ENCODE measurements at regions not wholly inside any gene's neighbourhood (a gene's known extent, or its start where the extent isn't known, plus 50 kb on each side); places are given as distances from the start of the nearest gene placed in this dataset.

- CTCF ChIA-PET: no interaction called here
Measured at GRCh38 chr12:13719986-13720385, 261.4 kb downstream of the GRIN2B start.

GRCh38 chr12:13718271-13718670 lies 263.1 kb downstream of the GRIN2B start:
- Histone ChIP-seq H3K27me3 (ENCODE audit: low read length) (no peaks in the 10 kb centered on the region), H3K27ac (ENCODE audit: low read length) (no peak overlapping the region), H3K4me1 (ENCODE audit: insufficient read depth, low read length) (no peaks in the 10 kb centered on the region), H3K9ac (ENCODE audit: low read length) (no peak overlapping the region), H3K79me2 (ENCODE audit: low read length) (no peaks in the 10 kb centered on the region), H3K36me3 (ENCODE audit: low read depth, low read length) (no peaks in the 10 kb centered on the region), H3K4me3 (ENCODE audit: low read length) (no peak overlapping the region), H3F3A (ENCODE audit: low read length, unreplicated experiment) (no peaks in the 10 kb centered on the region), H2AFZ (ENCODE audit: low read length) (no peak overlapping the region), H3K9me2 (replicated peaks; ENCODE audit: low read length) (no peaks in the 10 kb centered on the region), H4K20me1 (ENCODE audit: low read length) (no peaks in the 10 kb centered on the region), H3K4me2 (ENCODE audit: low read length) (no peak overlapping the region), H3K9me3 (ENCODE audit: low read length) (no peaks in the 10 kb centered on the region)
- CTCF ChIA-PET: no interaction called here
- TF ChIP-seq EZH2phosphoT487 (IDR thresholded peaks at IDR 0.05; ENCODE audit: borderline replicate concordance, low read length) (no peak), EZH2 (IDR thresholded peaks at IDR 0.05; ENCODE audit: low read length, unreplicated experiment) (no peak), CTCF (conservative IDR thresholded peaks at IDR 0.05; ENCODE audit: low read depth, low read length) (no peak)
- POLR2A ChIA-PET (ENCODE audit: unreplicated experiment): no interaction called here
- intact Hi-C loops (cut with micrococcal nuclease): no loop called here
- no TSS peak for BruUV-seq (replicated peaks)
- no peak for DNase-seq
- no peak for ATAC-seq

More at GRCh38 chr12:13719986-13720385, 261.4 kb downstream of the GRIN2B start:
- no peaks in the 10 kb centered on the region for H3K79me2 ChIP-seq (ENCODE audit: low read length)
- no peaks in the 10 kb centered on the region for H3F3A ChIP-seq (ENCODE audit: low read length, unreplicated experiment)
- TF ChIP-seq EZH2phosphoT487 (IDR thresholded peaks at IDR 0.05; ENCODE audit: borderline replicate concordance, low read length) (no peak), EZH2 (IDR thresholded peaks at IDR 0.05; ENCODE audit: low read length, unreplicated experiment) (no peak), CTCF (conservative IDR thresholded peaks at IDR 0.05; ENCODE audit: low read depth, low read length) (no peak)
- DNase-seq (no peak), ATAC-seq (no peak)
- no peak overlapping the region for H2AFZ ChIP-seq (ENCODE audit: low read length)
- H3K4me3 ChIP-seq (ENCODE audit: low read length): no peak overlapping the region
- no peaks in the 10 kb centered on the region for H4K20me1 ChIP-seq (ENCODE audit: low read length)
- no peaks in the 10 kb centered on the region for H3K9me2 ChIP-seq (replicated peaks; ENCODE audit: low read length)
- intact Hi-C loops (cut with micrococcal nuclease): no loop called here
- POLR2A ChIA-PET (ENCODE audit: unreplicated experiment): no interaction called here
- H3K4me2 ChIP-seq (ENCODE audit: low read length): no peak overlapping the region
- no peaks in the 10 kb centered on the region for H3K9me3 ChIP-seq (ENCODE audit: low read length)
- H3K27me3 ChIP-seq (ENCODE audit: low read length): no peaks in the 10 kb centered on the region
- H3K36me3 ChIP-seq (ENCODE audit: low read depth, low read length): no peaks in the 10 kb centered on the region
- peaks cover 5% of the 10 kb centered on the region; the same call in 1 of the 2 replicates for H3K4me1 ChIP-seq (ENCODE audit: insufficient read depth, low read length)
- H3K27ac ChIP-seq (ENCODE audit: low read length): no peak overlapping the region
- no peak overlapping the region for H3K9ac ChIP-seq (ENCODE audit: low read length)
- BruUV-seq (replicated peaks): no TSS peak

GRCh38 chr12:13716119-13716518 lies 265.3 kb downstream of the GRIN2B start:
- intact Hi-C loops (cut with micrococcal nuclease): no loop called here
- TF ChIP-seq EZH2phosphoT487 (IDR thresholded peaks at IDR 0.05; ENCODE audit: borderline replicate concordance, low read length) (no peak), CTCF (conservative IDR thresholded peaks at IDR 0.05; ENCODE audit: low read depth, low read length) (no peak), EZH2 (IDR thresholded peaks at IDR 0.05; ENCODE audit: low read length, unreplicated experiment) (no peak)
- Histone ChIP-seq H4K20me1 (ENCODE audit: low read length) (no peaks in the 10 kb centered on the region), H3K4me2 (ENCODE audit: low read length) (no peak overlapping the region), H3K9me3 (ENCODE audit: low read length) (no peaks in the 10 kb centered on the region), H3K4me1 (ENCODE audit: insufficient read depth, low read length) (no peaks in the 10 kb centered on the region), H3F3A (ENCODE audit: low read length, unreplicated experiment) (no peaks in the 10 kb centered on the region), H3K9ac (ENCODE audit: low read length) (no peak overlapping the region), H3K79me2 (ENCODE audit: low read length) (no peaks in the 10 kb centered on the region), H3K27me3 (ENCODE audit: low read length) (no peaks in the 10 kb centered on the region), H3K4me3 (ENCODE audit: low read length) (no peak overlapping the region), H2AFZ (ENCODE audit: low read length) (no peak overlapping the region), H3K36me3 (ENCODE audit: low read depth, low read length) (no peaks in the 10 kb centered on the region), H3K9me2 (replicated peaks; ENCODE audit: low read length) (no peaks in the 10 kb centered on the region), H3K27ac (ENCODE audit: low read length) (no peak overlapping the region)
- no TSS peak for BruUV-seq (replicated peaks)
- ATAC-seq (no peak), DNase-seq (no peak)
- ChIA-PET POLR2A (ENCODE audit: unreplicated experiment) (no interaction called here), CTCF (no interaction called here)
